WTC11 (cell line): ENCODE measurements at regions not wholly inside any gene's neighbourhood (a gene's known extent, or its start where the extent isn't known, plus 50 kb on each side); places are given as distances from the start of the nearest gene placed in this dataset.

Experiments used
- ATAC-seq: fragments of 200-7000 bp; cut with Tn5 transposase; 2 replicates; pipeline ENCODE4 v1.10.0; 2021; ENCODE audit warnings: mild to moderate bottlenecking, moderate library complexity
- CTCF ChIA-PET: fragments of 300-600 bp; sonication (Branson Sonifier 250); formaldehyde crosslinking; loops from one replicate; lab custom pipeline; 2021; ENCODE audit warnings: antibody characterized with exemption; lab: Charles Lee
- POLR2A ChIA-PET: fragments of 350-600 bp; sonication (Branson Sonifier 250); formaldehyde crosslinking; loops from one replicate; lab custom pipeline; 2021; ENCODE audit warnings: antibody characterized with exemption; lab: Charles Lee
- DNase-seq: peaks from one replicate; pipeline ENCODE4 v3.0.0; 2021; ENCODE audit warnings: low spot score
- H3K27ac Mint-ChIP-seq: 2 replicates; pipeline ENCODE4 v1.8.0; 2021; ENCODE audit warnings: mixed read lengths
- H3K27me3 Mint-ChIP-seq: 2 replicates; pipeline ENCODE4 v1.8.0; 2021; ENCODE audit warnings: low read depth, mild to moderate bottlenecking, moderate library complexity, mixed read lengths
- H3K36me3 Mint-ChIP-seq: 2 replicates; pipeline ENCODE4 v1.8.0; 2021; ENCODE audit warnings: mixed read lengths
- H3K4me1 Mint-ChIP-seq: 2 replicates; pipeline ENCODE4 v1.8.0; 2022; ENCODE audit warnings: mixed read lengths
- H3K4me3 Mint-ChIP-seq: 2 replicates; pipeline ENCODE4 v1.8.0; 2021; ENCODE audit warnings: mild to moderate bottlenecking, moderate library complexity, mixed read lengths
- H3K9me3 Mint-ChIP-seq: 2 replicates; pipeline ENCODE4 v1.8.0; 2021; ENCODE audit warnings: mixed read lengths
- AR ChIP-seq: fragments of 250-450 bp; sonication (Bioruptor Pico); IDR thresholded peaks from 2 replicates; pipeline ENCODE4 v1.9.0; 2021; ENCODE audit warnings: mild to moderate bottlenecking
- CREB1 ChIP-seq: sonication (generic); formaldehyde crosslinking; IDR thresholded peaks from 2 replicates; pipeline ENCODE4 v1.8.0; 2023; ENCODE audit warnings: mild to moderate bottlenecking, missing genetic modification reagents
- CREM ChIP-seq: sonication (generic); formaldehyde crosslinking; IDR thresholded peaks from 2 replicates; pipeline ENCODE4 v1.8.1; 2022; ENCODE audit warnings: mild to moderate bottlenecking, missing genetic modification reagents, moderate library complexity
- ETV6 ChIP-seq: sonication (generic); formaldehyde crosslinking; IDR thresholded peaks from 2 replicates; pipeline ENCODE4 v1.8.1; 2022; ENCODE audit warnings: mild to moderate bottlenecking, missing genetic modification reagents
- FOXK1 ChIP-seq: sonication (generic); formaldehyde crosslinking; IDR thresholded peaks from 2 replicates; pipeline ENCODE4 v1.8.0; 2022; ENCODE audit warnings: mild to moderate bottlenecking, moderate library complexity, missing genetic modification reagents
- MXD4 ChIP-seq: fragments of 250-450 bp; sonication (Bioruptor Pico); IDR thresholded peaks from 2 replicates; pipeline ENCODE4 v1.8.0; 2021; ENCODE audit warnings: mild to moderate bottlenecking, moderate library complexity, borderline replicate concordance
- NFE2L1 ChIP-seq: sonication (generic); formaldehyde crosslinking; IDR thresholded peaks from 2 replicates; pipeline ENCODE4 v1.8.1; 2023; ENCODE audit warnings: missing genetic modification reagents
- SMAD3 ChIP-seq: sonication (generic); formaldehyde crosslinking; IDR thresholded peaks from 2 replicates; pipeline ENCODE4 v1.8.0; 2022; ENCODE audit warnings: missing genetic modification reagents, mild to moderate bottlenecking, borderline replicate concordance
- SOX15 ChIP-seq: fragments of 250-450 bp; sonication (Bioruptor Pico); IDR thresholded peaks from 2 replicates; pipeline ENCODE4 v1.9.0; 2021; ENCODE audit warnings: mild to moderate bottlenecking
- SP1 ChIP-seq: sonication (generic); formaldehyde crosslinking; conservative IDR thresholded peaks from 2 replicates; pipeline ENCODE4 v1.8.1; 2022; ENCODE audit warnings: missing genetic modification reagents
- TP53 ChIP-seq: sonication (generic); formaldehyde crosslinking; IDR thresholded peaks from 2 replicates; pipeline ENCODE4 v1.8.1; 2023; ENCODE audit warnings: mild to moderate bottlenecking, missing genetic modification reagents
- ZBTB21 ChIP-seq: sonication (generic); formaldehyde crosslinking; IDR thresholded peaks from 2 replicates; pipeline ENCODE4 v1.8.1; 2023; ENCODE audit warnings: mild to moderate bottlenecking, missing genetic modification reagents, borderline replicate concordance
- ZBTB43 ChIP-seq: sonication (generic); formaldehyde crosslinking; IDR thresholded peaks from 2 replicates; pipeline ENCODE4 v1.8.1; 2023; ENCODE audit warnings: mild to moderate bottlenecking, missing genetic modification reagents
- ZNF121 ChIP-seq: sonication (generic); formaldehyde crosslinking; IDR thresholded peaks from 2 replicates; pipeline ENCODE4 v1.8.0; 2023; ENCODE audit warnings: missing genetic modification reagents
- ZNF281 ChIP-seq: sonication (generic); formaldehyde crosslinking; IDR thresholded peaks from 2 replicates; pipeline ENCODE4 v1.8.0; 2023; ENCODE audit warnings: mild to moderate bottlenecking, missing genetic modification reagents
- TF ChIP-seq, protein P1 (sequence below): fragments of 250-450 bp; sonication (Bioruptor Pico); IDR thresholded peaks from 2 replicates; pipeline ENCODE4 v1.9.0; 2021; ENCODE audit warnings: mild to moderate bottlenecking, borderline replicate concordance
- TF ChIP-seq, protein P2 (sequence below): fragments of 250-450 bp; sonication (Bioruptor Pico); IDR thresholded peaks from 2 replicates; pipeline ENCODE4 v1.9.0; 2021; ENCODE audit warnings: mild to moderate bottlenecking
- TF ChIP-seq, protein P3 (sequence below): sonication (generic); formaldehyde crosslinking; IDR thresholded peaks from 2 replicates; pipeline ENCODE4 v1.8.0; 2022; ENCODE audit warnings: mild to moderate bottlenecking, missing genetic modification reagents

GRCh38 chr4:19721587-19721986 is 530.1 kb upstream of the SLIT2 start:
- TF ChIP-seq ZNF281 (CRISPR knock-in tag) = no peak
- TF ChIP-seq, protein P1, sequence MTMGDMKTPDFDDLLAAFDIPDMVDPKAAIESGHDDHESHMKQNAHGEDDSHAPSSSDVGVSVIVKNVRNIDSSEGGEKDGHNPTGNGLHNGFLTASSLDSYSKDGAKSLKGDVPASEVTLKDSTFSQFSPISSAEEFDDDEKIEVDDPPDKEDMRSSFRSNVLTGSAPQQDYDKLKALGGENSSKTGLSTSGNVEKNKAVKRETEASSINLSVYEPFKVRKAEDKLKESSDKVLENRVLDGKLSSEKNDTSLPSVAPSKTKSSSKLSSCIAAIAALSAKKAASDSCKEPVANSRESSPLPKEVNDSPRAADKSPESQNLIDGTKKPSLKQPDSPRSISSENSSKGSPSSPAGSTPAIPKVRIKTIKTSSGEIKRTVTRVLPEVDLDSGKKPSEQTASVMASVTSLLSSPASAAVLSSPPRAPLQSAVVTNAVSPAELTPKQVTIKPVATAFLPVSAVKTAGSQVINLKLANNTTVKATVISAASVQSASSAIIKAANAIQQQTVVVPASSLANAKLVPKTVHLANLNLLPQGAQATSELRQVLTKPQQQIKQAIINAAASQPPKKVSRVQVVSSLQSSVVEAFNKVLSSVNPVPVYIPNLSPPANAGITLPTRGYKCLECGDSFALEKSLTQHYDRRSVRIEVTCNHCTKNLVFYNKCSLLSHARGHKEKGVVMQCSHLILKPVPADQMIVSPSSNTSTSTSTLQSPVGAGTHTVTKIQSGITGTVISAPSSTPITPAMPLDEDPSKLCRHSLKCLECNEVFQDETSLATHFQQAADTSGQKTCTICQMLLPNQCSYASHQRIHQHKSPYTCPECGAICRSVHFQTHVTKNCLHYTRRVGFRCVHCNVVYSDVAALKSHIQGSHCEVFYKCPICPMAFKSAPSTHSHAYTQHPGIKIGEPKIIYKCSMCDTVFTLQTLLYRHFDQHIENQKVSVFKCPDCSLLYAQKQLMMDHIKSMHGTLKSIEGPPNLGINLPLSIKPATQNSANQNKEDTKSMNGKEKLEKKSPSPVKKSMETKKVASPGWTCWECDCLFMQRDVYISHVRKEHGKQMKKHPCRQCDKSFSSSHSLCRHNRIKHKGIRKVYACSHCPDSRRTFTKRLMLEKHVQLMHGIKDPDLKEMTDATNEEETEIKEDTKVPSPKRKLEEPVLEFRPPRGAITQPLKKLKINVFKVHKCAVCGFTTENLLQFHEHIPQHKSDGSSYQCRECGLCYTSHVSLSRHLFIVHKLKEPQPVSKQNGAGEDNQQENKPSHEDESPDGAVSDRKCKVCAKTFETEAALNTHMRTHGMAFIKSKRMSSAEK (CRISPR knock-in tag) = no peak
- no peak for TF ChIP-seq SP1 (CRISPR knock-in tag)
- TF ChIP-seq ZNF121 = no peak
- no peak for TF ChIP-seq CREB1 (CRISPR knock-in tag)
- no peak for TF ChIP-seq SMAD3 (CRISPR knock-in tag)
- TF ChIP-seq SOX15 = no peak
- no peak for TF ChIP-seq FOXK1
- no peak for TF ChIP-seq AR
- no peak for TF ChIP-seq ZBTB43 (CRISPR knock-in tag)
- no peak for TF ChIP-seq MXD4 (CRISPR knock-in tag)
- no peak for TF ChIP-seq CREM (CRISPR knock-in tag)
- TF ChIP-seq ZBTB21 (CRISPR knock-in tag) = no peak
- no peak for TF ChIP-seq NFE2L1 (CRISPR knock-in tag)
- TF ChIP-seq, protein P2, sequence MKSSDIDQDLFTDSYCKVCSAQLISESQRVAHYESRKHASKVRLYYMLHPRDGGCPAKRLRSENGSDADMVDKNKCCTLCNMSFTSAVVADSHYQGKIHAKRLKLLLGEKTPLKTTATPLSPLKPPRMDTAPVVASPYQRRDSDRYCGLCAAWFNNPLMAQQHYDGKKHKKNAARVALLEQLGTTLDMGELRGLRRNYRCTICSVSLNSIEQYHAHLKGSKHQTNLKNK = no peak
- TF ChIP-seq TP53 = no peak
- no peak for TF ChIP-seq ETV6 (CRISPR knock-in tag)
- TF ChIP-seq, protein P3, sequence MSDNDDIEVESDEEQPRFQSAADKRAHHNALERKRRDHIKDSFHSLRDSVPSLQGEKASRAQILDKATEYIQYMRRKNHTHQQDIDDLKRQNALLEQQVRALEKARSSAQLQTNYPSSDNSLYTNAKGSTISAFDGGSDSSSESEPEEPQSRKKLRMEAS (CRISPR knock-in tag) = no peak
- TF ChIP-seq, all 79 proteins: peak for 0
- ChIA-PET POLR2A (no interaction called here), CTCF (no interaction called here)
- ATAC-seq (no peak), DNase-seq (no peak)
- Mint-ChIP-seq H3K36me3 (no peaks in the 10 kb centered on the region), H3K27ac (no peak overlapping the region), H3K27me3 (no peaks in the 10 kb centered on the region), H3K4me1 (no peaks in the 10 kb centered on the region), H3K9me3 (peaks cover 5% of the 10 kb centered on the region), H3K4me3 (no peak overlapping the region)
